ENCODE measurements at regions not wholly inside any gene's neighbourhood (a gene's known extent, or its start where the extent isn't known, plus 50 kb on each side); places are given as distances from the start of the nearest gene placed in this dataset.
A peak's percentile ranks its signal among the peaks of the same experiment; 100 is the strongest.
"Not testable (repeated sequence)": the region's sequence is repeated elsewhere in the genome, so short reads cannot be mapped to it uniquely, and the experiment has no call there.

- H3K27me3 Mint-ChIP-seq (ENCODE audit: insufficient read depth, unreplicated experiment), result peaks cover 99% of the 10 kb centered on the region
- DNase-seq (ENCODE audit: unreplicated experiment), result no peak
- H3K4me1 Mint-ChIP-seq (ENCODE audit: insufficient read depth, unreplicated experiment), result no peaks in the 10 kb centered on the region
- CTCF ChIA-PET, result interaction anchor here (1.1 kb wide), 1 partner anchor 800 kb away, joined by 3 read pairs; no protein-coding TSS in a partner anchor
- no peak overlapping the region for H3K27ac Mint-ChIP-seq (ENCODE audit: low read depth, unreplicated experiment)
- peaks cover 7% of the 10 kb centered on the region for H3K36me3 Mint-ChIP-seq (ENCODE audit: insufficient read depth, unreplicated experiment)
- peaks cover 8% of the 10 kb centered on the region for H3K9me3 Mint-ChIP-seq (ENCODE audit: unreplicated experiment)
- BruUV-seq (replicated peaks), result no TSS peak
- no peak for TF ChIP-seq CTCF (IDR thresholded peaks at IDR 0.05; ENCODE audit: unreplicated experiment)
- H3K4me3 Mint-ChIP-seq (ENCODE audit: unreplicated experiment), result no peak overlapping the region
- intact Hi-C loops (cut with micrococcal nuclease), result no loop called here
- POLR2A ChIA-PET, result no interaction called here
Measured at GRCh38 chr20:61096463-61096862, 155.6 kb upstream of the CDH4 start.

GRCh38 chr20:61099806-61100205 is 152.3 kb upstream of the CDH4 start:
- CTCF ChIA-PET, result no interaction called here
- no TSS peak for BruUV-seq (replicated peaks)
- Mint-ChIP-seq H3K27ac (ENCODE audit: low read depth, unreplicated experiment) (no peak overlapping the region), H3K36me3 (ENCODE audit: insufficient read depth, unreplicated experiment) (peaks cover 4% of the 10 kb centered on the region), H3K27me3 (ENCODE audit: insufficient read depth, unreplicated experiment) (peaks cover 97% of the 10 kb centered on the region), H3K9me3 (ENCODE audit: unreplicated experiment) (peaks cover 5% of the 10 kb centered on the region), H3K4me1 (ENCODE audit: insufficient read depth, unreplicated experiment) (no peaks in the 10 kb centered on the region), H3K4me3 (ENCODE audit: unreplicated experiment) (no peak overlapping the region)
- DNase-seq (ENCODE audit: unreplicated experiment), result no peak
- intact Hi-C loops (cut with micrococcal nuclease), result no loop called here
- no peak for TF ChIP-seq CTCF (IDR thresholded peaks at IDR 0.05; ENCODE audit: unreplicated experiment)
- POLR2A ChIA-PET, result interaction anchor here (0.8 kb wide), 1 partner anchor 1015 kb away, joined by 3 read pairs; no protein-coding TSS in a partner anchor

GRCh38 chr20:61100489-61100888 is 151.6 kb upstream of the CDH4 start:
- no peaks in the 10 kb centered on the region for H3K9me3 Mint-ChIP-seq (ENCODE audit: unreplicated experiment)
- no peak overlapping the region for H3K27ac Mint-ChIP-seq (ENCODE audit: low read depth, unreplicated experiment)
- intact Hi-C loops (cut with micrococcal nuclease), result no loop called here
- no peak for TF ChIP-seq CTCF (IDR thresholded peaks at IDR 0.05; ENCODE audit: unreplicated experiment)
- H3K36me3 Mint-ChIP-seq (ENCODE audit: insufficient read depth, unreplicated experiment), result no peaks in the 10 kb centered on the region
- H3K27me3 Mint-ChIP-seq (ENCODE audit: insufficient read depth, unreplicated experiment), result peaks cover 97% of the 10 kb centered on the region
- ChIA-PET CTCF (no interaction called here), POLR2A (no interaction called here)
- H3K4me3 Mint-ChIP-seq (ENCODE audit: unreplicated experiment), result no peak overlapping the region
- peak; percentile 11 for DNase-seq (ENCODE audit: unreplicated experiment)
- no TSS peak for BruUV-seq (replicated peaks)
- H3K4me1 Mint-ChIP-seq (ENCODE audit: insufficient read depth, unreplicated experiment), result no peaks in the 10 kb centered on the region

GRCh38 chr20:61101321-61101720 is 150.7 kb upstream of the CDH4 start:
- DNase-seq (ENCODE audit: unreplicated experiment); H3K27ac Mint-ChIP-seq (ENCODE audit: low read depth, unreplicated experiment); POLR2A ChIA-PET; intact Hi-C loops (cut with micrococcal nuclease); H3K36me3 Mint-ChIP-seq (ENCODE audit: insufficient read depth, unreplicated experiment); H3K9me3 Mint-ChIP-seq (ENCODE audit: unreplicated experiment); BruUV-seq (replicated peaks); H3K4me1 Mint-ChIP-seq (ENCODE audit: insufficient read depth, unreplicated experiment); H3K4me3 Mint-ChIP-seq (ENCODE audit: unreplicated experiment): not testable (repeated sequence)
- peaks cover 97% of the 10 kb centered on the region for H3K27me3 Mint-ChIP-seq (ENCODE audit: insufficient read depth, unreplicated experiment)
- CTCF ChIA-PET, result interaction anchor here (0.6 kb wide), 1 partner anchor 17 kb away, joined by 3 read pairs; no protein-coding TSS in a partner anchor

- Mint-ChIP-seq H3K9me3 (ENCODE audit: unreplicated experiment) (no peaks in the 10 kb centered on the region), H3K4me3 (ENCODE audit: unreplicated experiment) (no peak overlapping the region), H3K4me1 (ENCODE audit: insufficient read depth, unreplicated experiment) (no peaks in the 10 kb centered on the region), H3K36me3 (ENCODE audit: insufficient read depth, unreplicated experiment) (no peaks in the 10 kb centered on the region), H3K27me3 (ENCODE audit: insufficient read depth, unreplicated experiment) (peaks cover 86% of the 10 kb centered on the region), H3K27ac (ENCODE audit: low read depth, unreplicated experiment) (no peak overlapping the region)
- intact Hi-C loops (cut with micrococcal nuclease), result no loop called here
- ChIA-PET POLR2A (no interaction called here), CTCF (no interaction called here)
- no peak for TF ChIP-seq CTCF (IDR thresholded peaks at IDR 0.05; ENCODE audit: unreplicated experiment)
- BruUV-seq (replicated peaks), result no TSS peak
- no peak for DNase-seq (ENCODE audit: unreplicated experiment)
Measured at GRCh38 chr20:61104232-61104631, 147.8 kb upstream of the CDH4 start.
